ENCODE measurements at regions not wholly inside any gene's neighbourhood (a gene's known extent, or its start where the extent isn't known, plus 50 kb on each side); places are given as distances from the start of the nearest gene placed in this dataset.
"Not testable (repeated sequence)": the region's sequence is repeated elsewhere in the genome, so short reads cannot be mapped to it uniquely, and the experiment has no call there.

DNA sequence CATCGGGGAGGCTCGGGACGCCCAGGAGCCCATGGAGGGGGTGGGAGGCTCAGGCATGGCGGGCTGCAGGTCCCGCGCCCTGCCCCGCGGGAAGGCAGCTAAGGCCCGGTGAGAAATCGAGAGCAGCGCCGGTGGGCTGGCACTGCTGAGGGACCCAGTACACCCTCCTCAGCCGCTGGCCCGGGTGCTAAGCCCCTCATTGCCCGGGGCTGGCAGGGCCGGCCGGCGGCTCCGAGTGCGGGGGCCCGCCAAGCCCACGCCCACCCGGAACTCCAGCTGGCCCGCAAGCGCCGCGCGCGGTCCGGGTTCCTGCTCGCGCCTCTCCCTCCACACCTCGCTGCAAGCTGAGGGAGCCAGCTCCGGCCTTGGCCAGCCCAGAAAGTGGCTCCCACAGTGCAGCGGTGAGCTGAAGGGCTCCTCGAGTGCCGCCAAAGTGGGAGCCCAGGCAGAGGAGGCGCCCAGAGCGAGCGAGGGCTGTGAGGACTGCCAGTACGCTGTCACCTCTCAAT, 195.0 kb upstream of the PIK3R1 start:
- not testable (repeated sequence) for DNase-seq

DNA sequence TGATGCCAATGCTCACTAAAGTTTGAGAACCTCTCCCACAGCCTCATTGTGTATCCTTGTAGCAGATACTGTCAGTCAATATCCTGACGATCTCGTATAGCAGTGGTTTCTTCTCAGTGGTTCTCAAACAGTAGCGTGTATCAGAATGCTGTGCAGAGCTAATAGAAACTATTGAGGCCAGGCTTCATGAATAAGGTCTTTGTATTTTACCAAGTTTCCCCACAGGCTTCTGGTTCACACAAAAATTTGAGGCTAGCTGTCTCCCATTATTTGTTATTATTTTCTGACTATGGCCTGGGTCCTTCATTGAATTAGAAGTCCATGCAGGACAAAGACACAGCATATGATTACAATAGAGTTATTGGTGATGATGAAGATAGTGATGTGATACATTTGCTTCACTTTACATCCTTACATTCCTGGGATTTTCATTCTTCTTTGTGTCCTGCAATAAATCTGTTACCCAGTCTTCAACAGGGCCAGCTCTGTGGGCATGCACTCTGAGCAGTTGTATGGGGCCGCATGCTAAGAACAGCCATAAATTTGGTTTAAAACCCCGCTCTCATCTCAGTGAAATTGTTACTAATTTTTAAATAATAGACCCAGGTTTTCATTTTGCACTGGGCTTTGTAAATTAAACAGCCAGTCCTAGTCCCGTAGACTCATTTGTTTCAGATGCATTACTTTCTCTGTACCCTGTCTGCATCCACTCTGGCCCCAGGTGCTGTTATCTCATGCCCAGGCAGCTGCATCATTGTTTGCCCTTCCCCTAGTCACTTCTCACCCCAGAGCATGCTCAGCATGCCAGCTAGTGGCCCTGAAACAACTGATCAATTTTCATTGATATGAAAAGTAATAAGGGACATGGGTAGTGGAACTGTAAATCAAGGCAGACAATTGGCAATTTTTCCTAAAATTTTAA, 199.9 kb upstream of the PIK3R1 start:
- no peak for DNase-seq

GRCh38 chr5:68012831-68013230, 202.7 kb upstream of the PIK3R1 start:
- DNase-seq = no peak

- DNase-seq = no peak
Observed at GRCh38 chr5:68012429-68012828, 203.1 kb upstream of the PIK3R1 start.

DNA sequence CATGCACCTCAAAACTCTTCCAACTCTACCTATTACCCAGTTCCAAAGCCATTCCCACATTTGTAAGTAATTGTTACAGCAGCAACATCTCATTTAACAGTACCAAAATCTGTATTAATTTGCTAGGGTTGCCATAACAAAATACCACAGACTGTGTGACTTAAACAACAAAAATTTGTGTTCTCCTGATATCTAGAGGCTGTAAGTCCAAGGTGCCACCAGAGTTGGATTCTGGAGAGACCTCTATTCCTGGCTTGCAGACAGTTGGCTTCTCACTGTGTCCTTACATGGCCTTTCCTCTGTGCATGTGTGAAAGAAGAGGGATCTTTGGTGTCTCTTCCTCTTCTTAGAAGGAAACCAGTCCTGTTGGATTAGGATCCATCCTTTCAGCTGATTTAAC, 203.8 kb upstream of the PIK3R1 start:
- DNase-seq = no peak

GRCh38 chr5:68011259-68011760, 204.2 kb upstream of the PIK3R1 start:
- DNase-seq = no peak

DNA sequence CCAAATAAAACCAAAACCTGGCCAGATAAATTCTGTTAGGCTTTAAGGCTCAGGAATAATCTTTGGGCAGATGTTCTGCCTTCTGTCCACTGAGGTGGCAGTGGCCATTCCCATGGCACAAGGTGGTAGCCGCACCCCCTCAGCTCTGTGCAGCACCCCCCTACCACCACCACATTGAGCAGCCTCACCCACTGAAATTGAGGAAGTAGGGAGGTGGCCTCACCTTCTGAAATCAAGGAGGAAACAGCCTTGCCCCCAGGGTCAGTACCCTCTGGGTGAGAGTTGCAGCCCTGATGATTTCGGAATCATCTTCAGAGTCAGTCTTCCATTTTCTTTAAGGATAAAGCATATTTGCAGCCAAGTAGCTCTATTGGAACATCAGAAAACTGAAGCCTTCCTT, 204.8 kb upstream of the PIK3R1 start:
- DNase-seq = no peak

- DNase-seq = no peak
Observed at GRCh38 chr5:68007451-68007850, 208.1 kb upstream of the PIK3R1 start.

GRCh38 chr5:68002836-68003235, 212.7 kb upstream of the PIK3R1 start:
- DNase-seq = no peak

DNA sequence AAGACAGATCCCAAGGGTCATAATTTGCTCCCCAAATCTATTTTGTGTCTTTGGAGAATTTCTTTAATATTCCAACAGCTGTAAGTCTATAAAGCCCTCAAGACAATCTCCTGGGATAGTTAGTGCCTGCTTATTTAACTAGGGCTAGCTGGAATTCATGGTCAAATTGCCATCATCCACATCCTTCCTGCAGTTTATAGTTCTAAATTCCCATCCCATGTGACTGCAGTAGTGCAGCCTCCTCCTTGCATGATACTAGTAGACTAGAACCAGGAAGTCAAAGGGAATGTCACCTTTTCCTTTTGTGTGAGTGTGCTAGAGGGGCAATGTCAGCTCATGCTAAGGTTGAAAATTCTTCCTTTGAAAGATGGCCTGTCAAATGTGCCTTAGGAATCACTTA, 214.8 kb upstream of the PIK3R1 start:
- DNase-seq = no peak

GRCh38 chr5:67999391-67999790, 216.2 kb upstream of the PIK3R1 start:
- DNase-seq = no peak

- DNase-seq = no peak
Observed at GRCh38 chr5:67998709-67999261, 216.8 kb upstream of the PIK3R1 start.

- DNase-seq = no peak
Observed at GRCh38 chr5:67997892-67998457, 217.6 kb upstream of the PIK3R1 start.

DNA sequence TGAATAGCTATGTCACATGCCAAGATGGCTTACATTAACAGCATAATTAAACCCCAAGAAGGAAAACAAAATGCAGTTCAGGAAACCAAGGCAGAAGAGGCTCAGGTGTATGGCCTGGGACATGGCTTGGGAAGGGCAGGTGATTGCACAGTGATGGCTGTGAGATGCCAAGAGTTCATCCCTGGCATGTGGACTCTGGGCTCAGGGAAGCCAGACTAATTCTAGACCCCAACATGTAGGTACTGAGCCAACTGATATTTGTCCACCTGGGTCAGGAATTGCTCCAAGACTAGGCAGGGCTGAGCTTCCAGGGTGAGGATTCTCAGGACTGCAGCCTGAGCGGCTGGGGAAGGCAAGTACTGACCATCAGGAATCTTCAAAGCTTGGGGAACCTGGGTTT, 218.4 kb upstream of the PIK3R1 start:
- no peak for DNase-seq

GRCh38 chr5:67996596-67996995, 219.0 kb upstream of the PIK3R1 start:
- no peak for DNase-seq

DNA sequence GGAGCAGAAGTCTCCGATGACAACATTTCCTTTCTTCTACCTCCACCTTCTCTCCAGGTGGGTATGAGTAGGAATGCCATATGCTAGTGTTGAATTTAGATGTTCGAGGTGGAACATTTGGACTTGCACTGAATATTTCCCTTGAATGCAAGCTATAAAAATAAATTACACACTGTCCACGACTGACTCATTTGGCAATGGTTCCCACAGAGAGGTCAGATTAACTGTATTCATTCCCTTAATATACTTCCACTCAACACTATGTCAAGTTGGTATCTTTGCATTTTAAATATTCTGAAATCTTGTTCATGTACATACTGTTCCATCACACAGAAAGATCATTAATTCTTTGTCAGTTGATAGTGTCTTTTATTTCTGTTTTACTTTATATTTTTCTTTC, 222.6 kb upstream of the PIK3R1 start:
- DNase-seq = no peak

DNA sequence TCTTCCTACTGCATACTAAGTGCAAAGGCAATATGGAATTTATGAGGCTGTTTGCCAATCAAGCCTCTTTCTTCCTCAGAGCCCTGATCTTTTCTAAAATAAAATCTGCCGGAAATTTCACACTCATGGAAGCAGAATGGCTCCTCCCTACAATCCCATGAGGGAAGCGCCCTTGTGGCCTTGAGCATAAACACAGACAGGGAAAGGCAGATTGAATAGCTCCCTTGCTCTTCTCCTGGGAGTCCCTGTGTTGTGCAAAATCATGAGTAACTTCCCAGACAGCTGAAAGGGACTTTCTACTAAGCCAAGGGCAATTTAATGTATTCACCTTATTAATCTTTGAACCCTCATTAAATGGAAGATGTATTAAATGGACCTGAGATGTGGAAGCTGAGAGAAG, 226.1 kb upstream of the PIK3R1 start:
- no peak for DNase-seq

- DNase-seq = no peak
Observed at GRCh38 chr5:67986761-67987160, 228.8 kb upstream of the PIK3R1 start.

DNA sequence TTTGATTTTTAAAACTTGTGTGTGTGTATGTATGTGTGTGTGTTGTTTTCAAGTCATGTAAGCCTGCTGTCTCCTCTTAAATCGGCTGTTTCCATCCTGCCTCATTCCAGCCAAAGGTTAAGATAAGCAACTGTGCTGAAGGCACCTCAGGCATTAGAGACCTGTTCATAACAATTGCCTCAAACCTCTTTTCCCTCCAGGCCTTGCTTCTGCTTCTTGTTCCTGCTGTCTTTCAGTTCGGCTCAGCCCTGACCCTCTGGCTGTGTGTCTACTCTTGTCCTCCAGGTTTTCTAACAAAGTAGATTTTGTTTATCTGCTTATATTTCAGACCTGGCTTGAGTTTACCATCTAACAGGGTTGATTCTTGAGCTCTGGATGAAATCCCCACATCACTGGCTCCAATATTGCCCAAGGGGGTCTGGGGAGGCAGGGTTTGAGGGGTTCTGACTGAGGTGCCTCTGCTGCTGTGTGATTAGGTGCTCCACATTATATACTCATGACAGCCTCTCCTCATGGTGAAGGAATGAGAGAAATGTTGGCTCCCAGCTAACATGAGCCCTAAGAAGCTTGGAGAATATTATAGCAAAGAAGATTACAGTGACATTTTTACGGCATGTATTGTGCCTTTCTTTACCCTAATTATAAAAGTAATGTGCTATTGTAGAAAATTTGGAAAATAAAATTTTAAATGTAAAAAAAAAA, 229.7 kb upstream of the PIK3R1 start:
- DNase-seq = no peak

DNA sequence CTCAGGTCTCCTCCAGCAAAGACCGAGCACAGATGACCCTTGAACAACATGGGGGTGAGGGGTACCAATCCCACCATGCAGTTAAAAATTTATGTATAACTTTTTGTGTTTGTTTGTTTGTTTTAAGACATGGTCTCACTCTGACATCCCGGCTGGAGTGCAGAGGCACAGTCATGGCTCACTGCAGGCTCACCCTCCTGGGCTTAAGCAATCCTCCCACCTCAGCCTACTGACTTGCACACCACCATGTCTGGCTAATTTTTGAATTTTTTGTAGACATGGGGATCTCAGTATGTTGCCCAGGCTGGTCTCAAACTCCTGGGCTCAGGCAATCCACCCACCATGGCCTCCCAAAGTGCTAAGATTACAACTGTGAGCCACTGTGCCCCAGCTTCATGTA, 231.0 kb upstream of the PIK3R1 start:
- no peak for DNase-seq

DNA sequence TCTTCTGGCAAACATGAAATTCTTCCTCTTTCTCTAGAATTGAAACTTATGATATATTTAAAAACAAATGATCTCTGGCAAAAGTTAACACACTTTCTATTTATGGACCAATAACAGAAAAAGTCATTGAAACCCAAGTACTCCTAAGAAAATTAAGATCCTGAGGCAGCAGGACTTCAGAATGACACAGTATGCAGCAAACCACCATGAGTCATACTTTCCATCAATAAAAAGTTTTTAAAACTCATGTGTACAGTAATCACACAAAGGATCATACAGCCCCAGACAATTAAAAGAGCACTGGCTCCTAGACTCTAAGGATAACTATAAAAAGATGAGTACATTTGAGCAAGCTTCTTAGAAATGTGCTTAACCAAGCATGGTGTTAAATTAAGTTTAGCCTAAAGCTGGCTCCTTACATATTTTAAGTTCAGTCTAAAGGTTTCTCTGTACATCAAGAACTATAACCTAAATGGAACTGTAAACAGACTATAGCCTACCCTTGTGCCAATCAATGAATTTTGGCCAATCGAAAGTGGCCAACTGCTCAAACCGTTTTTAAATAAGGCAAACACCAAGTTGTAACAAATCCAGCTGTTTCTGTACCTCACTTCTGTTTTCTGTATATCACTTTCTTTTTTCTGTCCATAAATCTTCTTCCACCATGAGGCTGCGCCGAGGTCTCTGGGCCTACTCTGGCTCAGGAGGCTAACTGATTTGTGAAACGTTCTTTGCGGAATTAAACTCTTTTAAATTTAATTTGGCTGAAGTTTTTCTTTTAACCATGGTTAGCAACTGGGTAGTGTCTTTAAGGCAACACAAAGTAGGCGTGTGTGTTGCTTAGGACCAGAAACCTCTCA, 232.1 kb upstream of the PIK3R1 start:
- DNase-seq = no peak

DNA sequence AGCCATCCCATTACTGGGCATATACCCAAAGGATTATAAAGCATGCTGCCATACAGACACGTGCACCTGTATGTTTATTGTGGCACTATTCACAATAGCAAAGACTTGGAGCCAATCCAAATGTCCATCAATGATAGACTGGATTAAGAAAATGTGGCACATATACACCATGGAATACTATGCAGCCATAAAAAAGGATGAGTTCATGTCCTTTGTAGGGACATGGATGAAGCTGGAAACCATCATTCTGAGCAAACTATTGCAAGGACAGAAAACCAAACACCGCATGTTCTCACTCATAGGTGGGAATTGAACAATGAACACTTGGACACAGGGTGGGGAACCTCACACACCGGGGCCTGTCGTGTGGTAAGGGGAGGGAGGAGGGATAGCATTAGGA, 233.4 kb upstream of the PIK3R1 start:
- not testable (repeated sequence) for DNase-seq
